Activated naive CD8-positive, alpha-beta T cell treated with anti-CD3 and anti-CD28 coated beads, Interleukin-2, amount 50 U/mL, for 24 hours (primary cell): ENCODE measurements at regions not wholly inside any gene's neighbourhood (a gene's known extent, or its start where the extent isn't known, plus 50 kb on each side); places are given as distances from the start of the nearest gene placed in this dataset.

ENCODE experiments used
- ATAC-seq: fragments of 150-1000 bp; cut with Tn5 transposase; one replicate; pipeline ENCODE4 v1.10.0; 2021
- DNase-seq: peaks from one replicate; pipeline ENCODE4 v3.0.0; 2021
- H3K27ac Mint-ChIP-seq: one replicate; pipeline ENCODE4 v1.8.0; 2021; ENCODE audit warnings: mild to moderate bottlenecking, mixed read lengths
- H3K27me3 Mint-ChIP-seq: one replicate; pipeline ENCODE4 v1.8.0; 2021; ENCODE audit warnings: mixed read lengths
- H3K36me3 Mint-ChIP-seq: one replicate; pipeline ENCODE4 v1.8.0; 2021; ENCODE audit warnings: low read depth, mixed read lengths
- H3K4me1 Mint-ChIP-seq: one replicate; pipeline ENCODE4 v1.8.0; 2021; ENCODE audit warnings: mixed read lengths
- H3K4me3 Mint-ChIP-seq: one replicate; pipeline ENCODE4 v1.8.0; 2021; ENCODE audit warnings: mild to moderate bottlenecking, moderate library complexity, mixed read lengths
- H3K9me3 Mint-ChIP-seq: one replicate; pipeline ENCODE4 v1.8.0; 2021; ENCODE audit warnings: mixed read lengths

- Mint-ChIP-seq H3K4me3 (no peak overlapping the region), H3K9me3 (no peaks in the 10 kb centered on the region), H3K27ac (no peak overlapping the region), H3K36me3 (no peaks in the 10 kb centered on the region), H3K27me3 (peaks cover 2% of the 10 kb centered on the region), H3K4me1 (no peaks in the 10 kb centered on the region)
- ATAC-seq (no peak), DNase-seq (no peak)
Observed at GRCh38 chr10:10222304-10222841, 795.3 kb upstream of the CELF2 start.

- Mint-ChIP-seq H3K4me3 (no peak overlapping the region), H3K4me1 (no peaks in the 10 kb centered on the region), H3K36me3 (no peaks in the 10 kb centered on the region), H3K27me3 (peaks cover 2% of the 10 kb centered on the region), H3K27ac (no peak overlapping the region), H3K9me3 (no peaks in the 10 kb centered on the region)
- DNase-seq (no peak), ATAC-seq (no peak)
Observed at GRCh38 chr10:10223131-10223530, 794.5 kb upstream of the CELF2 start.

- H3K9me3 Mint-ChIP-seq: peaks cover 3% of the 10 kb centered on the region
- H3K4me3 Mint-ChIP-seq: no peak overlapping the region
- no peak overlapping the region for H3K27ac Mint-ChIP-seq
- H3K27me3 Mint-ChIP-seq: peaks cover 2% of the 10 kb centered on the region
- no peak for ATAC-seq
- H3K4me1 Mint-ChIP-seq: no peaks in the 10 kb centered on the region
- no peak for DNase-seq
- no peaks in the 10 kb centered on the region for H3K36me3 Mint-ChIP-seq
Observed at GRCh38 chr10:10225136-10225676, 792.5 kb upstream of the CELF2 start.

GRCh38 chr10:10233229-10233628 is 784.4 kb upstream of the CELF2 start:
- Mint-ChIP-seq H3K4me3 (no peak overlapping the region), H3K36me3 (no peaks in the 10 kb centered on the region), H3K27me3 (peaks cover 12% of the 10 kb centered on the region), H3K9me3 (peaks cover 6% of the 10 kb centered on the region), H3K27ac (no peak overlapping the region), H3K4me1 (no peaks in the 10 kb centered on the region)
- DNase-seq (no peak), ATAC-seq (no peak)

- no peak overlapping the region for H3K27ac Mint-ChIP-seq
- DNase-seq (no peak), ATAC-seq (no peak)
- no peaks in the 10 kb centered on the region for H3K36me3 Mint-ChIP-seq
- no peaks in the 10 kb centered on the region for H3K4me1 Mint-ChIP-seq
- peaks cover 13% of the 10 kb centered on the region for H3K27me3 Mint-ChIP-seq
- peaks cover 6% of the 10 kb centered on the region for H3K9me3 Mint-ChIP-seq
- no peak overlapping the region for H3K4me3 Mint-ChIP-seq
Observed at GRCh38 chr10:10235003-10235402, 782.7 kb upstream of the CELF2 start.

GRCh38 chr10:10247585-10247984 is 770.1 kb upstream of the CELF2 start:
- Mint-ChIP-seq H3K27ac (no peak overlapping the region), H3K4me1 (no peaks in the 10 kb centered on the region), H3K4me3 (no peak overlapping the region), H3K36me3 (no peaks in the 10 kb centered on the region), H3K9me3 (peaks cover 8% of the 10 kb centered on the region), H3K27me3 (peaks cover 6% of the 10 kb centered on the region)
- DNase-seq (no peak), ATAC-seq (no peak)

GRCh38 chr10:10256860-10257259 is 760.8 kb upstream of the CELF2 start:
- peaks cover 11% of the 10 kb centered on the region for H3K9me3 Mint-ChIP-seq

GRCh38 chr10:10259013-10259412 is 758.7 kb upstream of the CELF2 start:
- H3K27ac Mint-ChIP-seq: no peak overlapping the region

More at GRCh38 chr10:10256860-10257259, 760.8 kb upstream of the CELF2 start:
- Mint-ChIP-seq H3K27me3 (no peaks in the 10 kb centered on the region), H3K36me3 (no peaks in the 10 kb centered on the region), H3K27ac (no peak overlapping the region), H3K4me1 (no peaks in the 10 kb centered on the region), H3K4me3 (no peak overlapping the region)
- DNase-seq: no peak
- ATAC-seq: no peak

GRCh38 chr10:10270126-10271050 is 747.3 kb upstream of the CELF2 start:
- ATAC-seq: no peak
- H3K36me3 Mint-ChIP-seq: no peaks in the 10 kb centered on the region
- DNase-seq: no peak
- no peaks in the 10 kb centered on the region for H3K9me3 Mint-ChIP-seq
- H3K4me3 Mint-ChIP-seq: no peak overlapping the region
- H3K27ac Mint-ChIP-seq: no peak overlapping the region
- H3K27me3 Mint-ChIP-seq: no peaks in the 10 kb centered on the region
- H3K4me1 Mint-ChIP-seq: no peaks in the 10 kb centered on the region

More at GRCh38 chr10:10259013-10259412, 758.7 kb upstream of the CELF2 start:
- Mint-ChIP-seq H3K36me3 (no peaks in the 10 kb centered on the region), H3K4me1 (no peaks in the 10 kb centered on the region), H3K9me3 (peaks cover 11% of the 10 kb centered on the region), H3K4me3 (no peak overlapping the region), H3K27me3 (no peaks in the 10 kb centered on the region)
- no peak for ATAC-seq
- DNase-seq: no peak

- H3K36me3 Mint-ChIP-seq: no peaks in the 10 kb centered on the region
- no peaks in the 10 kb centered on the region for H3K27me3 Mint-ChIP-seq
- H3K4me1 Mint-ChIP-seq: no peaks in the 10 kb centered on the region
- no peak for DNase-seq
- no peak overlapping the region for H3K4me3 Mint-ChIP-seq
- ATAC-seq: peak; percentile 36
- no peak overlapping the region for H3K27ac Mint-ChIP-seq
- H3K9me3 Mint-ChIP-seq: no peaks in the 10 kb centered on the region
Observed at GRCh38 chr10:10271639-10272192, 746.0 kb upstream of the CELF2 start.

- no peaks in the 10 kb centered on the region for H3K4me1 Mint-ChIP-seq
- H3K27me3 Mint-ChIP-seq: peaks cover 1% of the 10 kb centered on the region
- H3K27ac Mint-ChIP-seq: no peak overlapping the region
- no peak for DNase-seq
- H3K9me3 Mint-ChIP-seq: no peaks in the 10 kb centered on the region
- no peak overlapping the region for H3K4me3 Mint-ChIP-seq
- no peaks in the 10 kb centered on the region for H3K36me3 Mint-ChIP-seq
- no peak for ATAC-seq
Observed at GRCh38 chr10:10273661-10274060, 744.0 kb upstream of the CELF2 start.

GRCh38 chr10:10279906-10280305 is 737.8 kb upstream of the CELF2 start:
- no peaks in the 10 kb centered on the region for H3K4me1 Mint-ChIP-seq
- H3K4me3 Mint-ChIP-seq: no peak overlapping the region
- DNase-seq: no peak
- H3K9me3 Mint-ChIP-seq: peaks cover 4% of the 10 kb centered on the region
- no peak for ATAC-seq
- H3K27me3 Mint-ChIP-seq: peaks cover 5% of the 10 kb centered on the region
- H3K36me3 Mint-ChIP-seq: no peaks in the 10 kb centered on the region
- H3K27ac Mint-ChIP-seq: no peak overlapping the region

GRCh38 chr10:10292501-10292900 is 725.2 kb upstream of the CELF2 start:
- no peaks in the 10 kb centered on the region for H3K36me3 Mint-ChIP-seq
- DNase-seq (no peak), ATAC-seq (no peak)
- H3K27ac Mint-ChIP-seq: no peak overlapping the region
- H3K4me3 Mint-ChIP-seq: no peak overlapping the region
- no peaks in the 10 kb centered on the region for H3K27me3 Mint-ChIP-seq
- H3K4me1 Mint-ChIP-seq: no peaks in the 10 kb centered on the region
- no peaks in the 10 kb centered on the region for H3K9me3 Mint-ChIP-seq

GRCh38 chr10:10293041-10293440 is 724.6 kb upstream of the CELF2 start:
- H3K27me3 Mint-ChIP-seq: no peaks in the 10 kb centered on the region
- DNase-seq (no peak), ATAC-seq (no peak)
- no peak overlapping the region for H3K27ac Mint-ChIP-seq
- H3K4me3 Mint-ChIP-seq: no peak overlapping the region
- H3K4me1 Mint-ChIP-seq: no peaks in the 10 kb centered on the region
- H3K36me3 Mint-ChIP-seq: no peaks in the 10 kb centered on the region
- H3K9me3 Mint-ChIP-seq: no peaks in the 10 kb centered on the region

- no peak for ATAC-seq
- Mint-ChIP-seq H3K9me3 (no peaks in the 10 kb centered on the region), H3K4me1 (no peaks in the 10 kb centered on the region), H3K27ac (no peak overlapping the region), H3K36me3 (no peaks in the 10 kb centered on the region), H3K27me3 (no peaks in the 10 kb centered on the region), H3K4me3 (no peak overlapping the region)
- no peak for DNase-seq
Observed at GRCh38 chr10:10293481-10293951, 724.2 kb upstream of the CELF2 start.
